HG03432 (cell line): ENCODE measurements at regions not wholly inside any gene's neighbourhood (a gene's known extent, or its start where the extent isn't known, plus 50 kb on each side); places are given as distances from the start of the nearest gene placed in this dataset.

Source experiments
- ATAC-seq: cut with Tn5 transposase; IDR thresholded peaks from one replicate; pipeline ENCODE4 v1.9.1; 2021; ENCODE audit warnings: mild to moderate bottlenecking, moderate library complexity; ENCODE audit not compliant: unreplicated experiment

DNA sequence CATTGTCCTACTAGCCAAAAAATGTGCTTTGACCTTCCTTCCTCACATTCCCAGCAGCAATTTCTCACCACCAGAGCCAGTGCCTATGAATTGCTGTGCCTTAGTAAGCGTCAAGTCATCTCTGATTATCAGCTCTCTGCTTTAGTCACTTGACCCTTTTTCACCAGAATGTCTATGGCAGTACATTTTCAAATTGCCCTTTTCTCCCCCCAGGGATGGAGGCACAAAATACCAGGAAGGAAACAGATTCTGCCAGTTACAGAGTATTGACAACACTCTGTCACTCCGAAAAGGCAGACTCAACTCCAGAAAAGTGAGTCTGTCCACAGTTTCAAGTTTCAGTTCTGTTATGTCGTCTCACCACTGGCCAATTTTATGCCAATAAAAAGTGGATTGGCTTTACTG lies 167.4 kb downstream of the TNFSF18 start:
- peak; percentile 79 for ATAC-seq

DNA sequence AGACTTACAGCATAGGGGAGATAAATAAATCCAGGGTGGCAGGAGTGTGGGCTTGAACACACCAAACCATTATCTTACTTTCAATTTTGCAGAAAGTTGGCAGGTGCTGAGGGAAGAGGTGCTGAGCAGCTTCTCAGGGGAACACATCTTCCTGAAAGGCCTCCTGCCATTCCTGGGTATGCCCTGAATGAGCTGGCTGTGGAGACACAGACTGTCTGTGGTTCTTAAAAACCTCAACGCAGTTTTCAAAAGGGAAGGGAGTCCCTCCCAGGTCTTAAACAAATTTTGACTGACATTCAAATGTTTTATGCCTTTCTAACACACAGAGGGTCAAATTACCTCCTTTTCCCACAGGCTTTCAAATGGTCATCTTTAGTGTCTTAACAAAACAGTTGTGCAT lies 166.9 kb downstream of the TNFSF18 start:
- peak; percentile 37 for ATAC-seq

GRCh38 chr1:172885411-172885810 lies 165.3 kb downstream of the TNFSF18 start:
- ATAC-seq = no peak

DNA sequence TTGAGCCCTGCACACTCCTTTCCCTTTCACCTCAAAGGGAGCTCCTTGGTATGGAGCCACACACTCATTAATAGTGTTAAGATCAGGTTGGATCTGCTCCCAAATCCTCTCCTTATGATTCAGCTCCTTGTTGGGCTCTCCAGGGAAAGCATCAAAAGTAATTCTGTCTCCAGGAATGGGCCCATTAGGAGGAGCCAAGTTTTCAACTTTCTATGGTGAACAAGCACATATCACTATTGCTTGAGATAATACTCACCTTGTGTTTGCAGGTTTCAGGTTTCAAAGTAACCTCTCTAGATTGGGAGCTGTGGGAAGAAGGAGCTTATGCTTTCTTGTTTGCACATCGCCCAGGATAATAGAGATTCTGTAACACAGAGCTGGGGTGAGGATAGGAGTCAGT lies 164.8 kb downstream of the TNFSF18 start:
- no peak for ATAC-seq

DNA sequence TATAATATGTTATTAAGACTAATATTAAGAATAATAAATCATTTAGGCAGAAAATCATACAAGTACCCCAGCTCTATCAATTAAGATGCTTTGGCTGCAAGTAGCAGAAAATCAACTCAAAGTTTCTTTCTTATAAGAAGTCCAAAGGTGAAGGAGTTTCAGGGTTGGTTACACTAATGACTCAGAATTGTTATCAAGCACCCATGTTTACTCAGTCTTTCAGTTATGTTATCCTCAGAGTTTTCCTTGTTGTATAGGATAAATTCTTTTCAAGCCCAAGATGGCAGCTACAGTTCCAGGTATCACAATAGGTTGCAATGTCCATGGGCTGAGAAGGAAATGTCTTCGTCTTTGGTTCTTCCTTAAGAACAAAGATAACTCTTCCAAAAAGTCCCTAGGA lies 163.6 kb downstream of the TNFSF18 start:
- ATAC-seq = no peak

DNA sequence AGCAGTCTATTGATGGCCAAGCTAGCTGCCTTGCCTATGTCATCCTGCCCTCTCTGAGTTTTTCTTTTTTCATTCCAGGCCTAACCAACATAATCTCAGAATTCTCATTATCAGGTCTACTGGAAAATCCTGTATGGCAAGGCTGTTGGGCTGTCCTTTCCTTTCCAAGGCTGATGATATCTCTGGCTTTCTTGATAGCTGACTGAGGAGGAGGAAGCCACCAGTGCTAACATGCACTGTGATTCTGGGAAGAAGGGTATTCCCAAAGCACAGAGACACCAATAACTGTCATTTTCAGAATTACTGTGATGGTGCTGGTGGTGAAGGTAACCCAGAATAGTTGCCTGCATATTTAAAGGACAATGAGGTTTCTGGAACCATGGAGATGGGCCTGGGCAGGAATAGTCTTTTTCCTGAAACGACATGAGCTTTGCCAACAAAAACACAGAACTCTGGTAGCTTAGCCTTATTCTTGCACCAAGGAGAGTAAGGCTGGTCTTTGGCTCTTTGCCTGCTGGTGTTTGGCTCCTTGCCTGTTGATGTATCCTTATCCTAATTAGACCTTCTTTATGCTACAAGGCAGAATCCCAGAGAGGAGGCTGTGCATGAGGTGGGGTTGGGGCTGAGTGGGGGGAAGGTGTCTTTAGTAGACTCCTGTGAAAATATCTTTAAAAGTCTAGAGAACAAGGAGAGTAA lies 157.4 kb downstream of the TNFSF18 start:
- ATAC-seq = no peak

- ATAC-seq = peak; percentile 52
Measured at GRCh38 chr1:172894349-172895049, 156.2 kb downstream of the TNFSF18 start.

- ATAC-seq = peak; percentile 88
Measured at GRCh38 chr1:172895050-172895460, 155.7 kb downstream of the TNFSF18 start.

DNA sequence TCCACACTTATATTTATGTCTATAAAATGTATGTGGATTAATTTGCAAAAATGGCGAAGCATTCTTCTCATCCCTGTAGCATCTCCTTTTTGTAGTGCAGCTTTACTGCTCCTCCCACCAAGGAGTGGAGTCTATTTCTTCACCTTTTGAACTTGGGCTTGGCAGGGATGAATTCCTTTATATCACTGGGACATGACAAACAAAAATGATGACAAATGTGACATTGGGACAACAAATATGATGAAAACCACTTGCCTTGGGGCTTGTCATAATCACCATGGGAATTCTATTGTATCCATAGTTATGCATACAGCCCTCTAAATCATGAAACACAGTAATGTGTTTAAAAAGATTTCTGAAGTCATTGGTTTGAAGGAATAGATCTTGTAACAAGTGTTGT lies 155.0 kb downstream of the TNFSF18 start:
- ATAC-seq = no peak

- ATAC-seq = no peak
Measured at GRCh38 chr1:172897738-172898137, 153.0 kb downstream of the TNFSF18 start.

- no peak for ATAC-seq
Measured at GRCh38 chr1:172898866-172899265, 151.9 kb downstream of the TNFSF18 start.

DNA sequence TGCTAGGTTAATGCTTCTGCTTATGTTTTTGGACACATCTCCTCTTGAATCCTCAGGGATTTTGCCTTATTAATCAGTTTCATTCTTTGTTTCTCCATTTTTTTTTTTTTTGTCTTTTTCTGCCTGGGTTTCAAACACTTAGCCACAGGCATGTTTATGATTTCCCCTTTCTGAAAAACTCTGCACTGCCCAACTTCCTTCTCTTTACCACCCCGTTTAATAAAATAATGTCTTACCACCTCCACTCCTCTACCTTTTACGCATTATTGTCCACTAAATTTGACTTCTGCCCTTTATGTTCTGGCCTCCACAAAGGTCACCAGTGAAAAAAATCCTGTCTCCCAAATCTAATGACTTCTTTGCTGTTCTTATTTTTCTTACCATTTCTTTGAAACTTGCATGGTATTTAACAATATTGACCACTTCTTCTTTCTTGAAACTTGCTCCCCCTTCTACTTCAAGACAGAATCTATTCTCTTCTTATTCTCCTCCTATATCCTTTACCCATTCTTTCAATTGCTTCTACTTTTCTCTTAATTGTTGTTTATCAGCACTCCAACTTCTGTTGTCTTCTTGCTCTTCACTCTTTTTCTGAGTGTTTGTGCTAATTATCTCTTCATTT lies 150.3 kb downstream of the TNFSF18 start:
- no peak for ATAC-seq

GRCh38 chr1:172902200-172902599 lies 148.5 kb downstream of the TNFSF18 start:
- no peak for ATAC-seq

- ATAC-seq = no peak
Measured at GRCh38 chr1:172902861-172903381, 147.8 kb downstream of the TNFSF18 start.

DNA sequence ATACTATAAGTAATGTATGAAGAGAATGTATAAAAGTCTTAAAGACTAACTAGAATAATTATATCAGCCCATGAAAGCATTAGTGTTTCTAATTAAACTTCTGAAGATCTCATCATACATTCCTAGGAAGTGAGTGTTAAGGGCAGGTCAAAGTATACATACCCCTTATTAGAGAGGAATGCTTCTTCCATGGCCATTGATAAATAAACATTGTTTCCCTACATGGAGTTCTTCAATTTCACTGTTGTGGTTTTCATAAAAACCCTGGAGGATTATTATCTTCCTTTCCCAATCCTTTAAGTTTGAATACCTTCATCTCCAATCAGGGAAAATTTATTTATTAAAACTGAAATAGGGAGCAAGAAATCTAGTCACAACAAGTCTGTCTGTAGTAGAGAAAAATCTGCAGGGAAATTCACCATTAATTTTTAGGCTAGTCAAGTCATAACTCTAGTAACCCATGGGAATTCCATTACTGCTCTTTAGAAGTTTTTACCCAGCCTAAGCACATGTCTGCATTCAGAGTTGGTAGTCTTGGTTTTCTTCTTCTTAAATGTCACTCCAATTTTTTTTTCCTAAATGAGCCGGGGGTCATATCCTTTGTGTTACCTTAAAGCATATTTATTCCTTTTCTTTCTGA lies 147.0 kb downstream of the TNFSF18 start:
- ATAC-seq = no peak

DNA sequence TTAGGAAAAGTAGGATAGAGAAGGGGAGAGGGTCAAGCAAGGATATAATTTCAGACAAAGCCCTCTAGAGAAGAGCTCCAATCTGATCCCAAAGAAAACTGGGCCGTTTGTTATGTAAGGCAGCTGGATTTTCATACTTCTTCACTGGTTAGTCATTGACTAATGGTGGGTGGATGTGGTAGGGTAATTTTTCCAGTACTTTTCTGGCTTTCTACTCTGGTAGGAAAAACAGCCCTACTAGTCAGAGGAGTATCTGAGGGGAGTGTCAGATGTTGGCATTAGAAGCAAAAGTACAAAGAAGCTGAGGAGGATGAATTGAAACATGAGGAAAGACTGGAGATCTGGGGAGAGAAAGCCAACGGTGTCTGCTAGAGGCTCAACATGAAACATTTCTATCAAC lies 145.3 kb downstream of the TNFSF18 start:
- no peak for ATAC-seq

DNA sequence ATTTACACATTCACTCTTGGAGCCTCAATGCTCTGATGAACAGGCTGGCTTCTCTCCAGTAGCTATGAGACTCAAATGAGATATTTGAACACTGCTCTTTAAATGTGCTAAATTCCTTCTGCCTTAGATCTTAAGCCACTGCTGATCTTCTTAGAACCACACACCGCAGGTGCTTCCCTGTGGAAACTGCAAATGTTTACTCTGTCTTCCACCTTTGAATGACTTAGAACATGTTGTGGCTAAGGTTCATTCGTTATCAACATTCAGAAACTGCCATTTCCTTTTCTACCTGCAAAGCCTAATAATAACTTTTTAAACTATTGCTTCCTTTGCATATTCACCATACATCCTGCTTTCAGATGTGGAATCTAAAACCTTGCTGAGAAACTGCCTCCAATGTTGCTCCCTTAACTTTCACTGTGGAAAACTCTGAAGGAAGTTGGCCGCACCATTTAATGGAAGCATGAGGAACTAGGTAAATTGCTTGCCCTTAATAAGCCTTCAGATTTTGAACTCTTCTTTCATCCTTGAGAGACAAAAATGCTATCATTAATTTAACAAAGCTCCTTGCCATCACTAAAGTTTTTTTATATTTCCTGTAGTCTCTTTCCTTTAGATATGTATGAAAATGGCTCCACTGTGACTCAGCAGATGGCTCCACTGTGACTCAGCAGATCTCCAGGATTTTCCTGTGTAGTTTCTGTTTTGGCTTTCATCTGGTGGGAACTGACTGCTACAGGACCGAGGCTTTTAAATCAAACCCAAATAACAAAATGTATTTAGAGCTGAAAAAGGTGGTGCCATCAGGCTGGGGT lies 143.8 kb downstream of the TNFSF18 start:
- ATAC-seq = no peak

- no peak for ATAC-seq
Measured at GRCh38 chr1:172907834-172908326, 142.9 kb downstream of the TNFSF18 start.

GRCh38 chr1:172909606-172910326 lies 141.0 kb downstream of the TNFSF18 start:
- ATAC-seq = no peak

DNA sequence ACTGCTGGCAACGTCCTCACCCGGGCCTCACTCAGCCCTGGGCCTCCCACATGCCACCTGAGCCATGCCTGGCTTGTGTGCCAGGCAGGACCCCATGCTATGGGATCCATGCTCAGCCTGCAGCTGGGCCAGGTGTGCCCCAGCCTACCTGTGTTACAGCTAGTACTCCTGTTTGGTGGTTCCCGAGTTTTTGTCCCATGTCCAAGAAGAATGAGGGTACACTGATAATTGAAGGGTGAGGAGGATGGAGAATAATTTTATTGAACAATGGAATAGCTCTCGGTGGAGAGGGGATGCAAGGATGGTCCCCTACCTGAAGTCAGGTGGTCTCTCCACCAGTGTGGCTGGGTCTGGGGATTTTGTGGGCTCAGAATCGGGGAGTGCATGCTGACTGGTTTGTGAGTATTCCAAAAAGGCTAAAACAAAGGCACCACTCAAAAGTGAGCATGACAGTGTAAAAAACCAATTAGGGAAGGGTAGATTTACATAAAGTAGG lies 137.9 kb downstream of the TNFSF18 start:
- no peak for ATAC-seq
